ENCODE measurements at regions not wholly inside any gene's neighbourhood (a gene's known extent, or its start where the extent isn't known, plus 50 kb on each side); places are given as distances from the start of the nearest gene placed in this dataset.

- no peaks in the 10 kb centered on the region for H3K36me3 ChIP-seq (ENCODE audit: control insufficient read depth, insufficient read depth, low read length)
- no peaks in the 10 kb centered on the region for H3K4me1 ChIP-seq (ENCODE audit: control insufficient read depth, insufficient read depth, low read length)
- DNase-seq = no peak
- H3K27me3 ChIP-seq (ENCODE audit: control insufficient read depth, insufficient read depth, low read length) = peaks cover 20% of the 10 kb centered on the region
- no peaks in the 10 kb centered on the region for H3K9me3 ChIP-seq (ENCODE audit: control insufficient read depth, low read depth, low read length)
- no peak overlapping the region for H3K4me3 ChIP-seq (ENCODE audit: low read length)
- no peak overlapping the region for H3K27ac ChIP-seq (ENCODE audit: low read length)
- WGBS (ENCODE audit: insufficient coverage, low lambda C conversion rate) = no CpG with 5 or more reads among the region's 6 CpGs
These were observed 174.8 kb downstream of the BUD13 start for GRCh38 chr11:116598036-116598435.

- no peaks in the 10 kb centered on the region for H3K9me3 ChIP-seq (ENCODE audit: control insufficient read depth, low read depth, low read length)
- no CpG with 5 or more reads among the region's 12 CpGs for WGBS (ENCODE audit: insufficient coverage, low lambda C conversion rate)
- no peaks in the 10 kb centered on the region for H3K4me1 ChIP-seq (ENCODE audit: control insufficient read depth, insufficient read depth, low read length)
- no peak overlapping the region for H3K27ac ChIP-seq (ENCODE audit: low read length)
- no peak for DNase-seq
- no peaks in the 10 kb centered on the region for H3K36me3 ChIP-seq (ENCODE audit: control insufficient read depth, insufficient read depth, low read length)
- peaks cover 26% of the 10 kb centered on the region for H3K27me3 ChIP-seq (ENCODE audit: control insufficient read depth, insufficient read depth, low read length)
- no peak overlapping the region for H3K4me3 ChIP-seq (ENCODE audit: low read length)
These were observed 176.2 kb downstream of the BUD13 start for GRCh38 chr11:116596346-116597260.

- H3K36me3 ChIP-seq (ENCODE audit: control insufficient read depth, insufficient read depth, low read length) = no peaks in the 10 kb centered on the region
- H3K9me3 ChIP-seq (ENCODE audit: control insufficient read depth, low read depth, low read length) = no peaks in the 10 kb centered on the region
- no peak for DNase-seq
- peaks cover 34% of the 10 kb centered on the region for H3K27me3 ChIP-seq (ENCODE audit: control insufficient read depth, insufficient read depth, low read length)
- H3K4me1 ChIP-seq (ENCODE audit: control insufficient read depth, insufficient read depth, low read length) = no peaks in the 10 kb centered on the region
- no CpG with 5 or more reads among the region's 13 CpGs for WGBS (ENCODE audit: insufficient coverage, low lambda C conversion rate)
- no peak overlapping the region for H3K27ac ChIP-seq (ENCODE audit: low read length)
- no peak overlapping the region for H3K4me3 ChIP-seq (ENCODE audit: low read length)
These were observed 177.4 kb downstream of the BUD13 start for GRCh38 chr11:116595305-116595880.

- H3K27ac ChIP-seq (ENCODE audit: low read length) = no peak overlapping the region
- no CpG with 5 or more reads among the region's 10 CpGs for WGBS (ENCODE audit: insufficient coverage, low lambda C conversion rate)
- H3K36me3 ChIP-seq (ENCODE audit: control insufficient read depth, insufficient read depth, low read length) = no peaks in the 10 kb centered on the region
- peaks cover 18% of the 10 kb centered on the region for H3K27me3 ChIP-seq (ENCODE audit: control insufficient read depth, insufficient read depth, low read length)
- no peaks in the 10 kb centered on the region for H3K4me1 ChIP-seq (ENCODE audit: control insufficient read depth, insufficient read depth, low read length)
- no peaks in the 10 kb centered on the region for H3K9me3 ChIP-seq (ENCODE audit: control insufficient read depth, low read depth, low read length)
- no peak for DNase-seq
- H3K4me3 ChIP-seq (ENCODE audit: low read length) = no peak overlapping the region
These were observed 181.8 kb downstream of the BUD13 start for GRCh38 chr11:116590844-116591570.

- no peak overlapping the region for H3K27ac ChIP-seq (ENCODE audit: low read length)
- no peak overlapping the region for H3K4me3 ChIP-seq (ENCODE audit: low read length)
- no peaks in the 10 kb centered on the region for H3K9me3 ChIP-seq (ENCODE audit: control insufficient read depth, low read depth, low read length)
- DNase-seq = no peak
- H3K4me1 ChIP-seq (ENCODE audit: control insufficient read depth, insufficient read depth, low read length) = no peaks in the 10 kb centered on the region
- H3K36me3 ChIP-seq (ENCODE audit: control insufficient read depth, insufficient read depth, low read length) = no peaks in the 10 kb centered on the region
- peaks cover 25% of the 10 kb centered on the region for H3K27me3 ChIP-seq (ENCODE audit: control insufficient read depth, insufficient read depth, low read length)
- no CpG with 5 or more reads among the region's 5 CpGs for WGBS (ENCODE audit: insufficient coverage, low lambda C conversion rate)
These were observed 183.4 kb downstream of the BUD13 start for GRCh38 chr11:116589402-116589801.

- Histone ChIP-seq H3K27me3 (ENCODE audit: control insufficient read depth, insufficient read depth, low read length) (peaks cover 45% of the 10 kb centered on the region), H3K27ac (ENCODE audit: low read length) (no peak overlapping the region), H3K4me3 (ENCODE audit: low read length) (no peak overlapping the region), H3K9me3 (ENCODE audit: control insufficient read depth, low read depth, low read length) (no peaks in the 10 kb centered on the region), H3K36me3 (ENCODE audit: control insufficient read depth, insufficient read depth, low read length) (no peaks in the 10 kb centered on the region), H3K4me1 (ENCODE audit: control insufficient read depth, insufficient read depth, low read length) (no peaks in the 10 kb centered on the region)
- DNase-seq = no peak
- WGBS (ENCODE audit: insufficient coverage, low lambda C conversion rate) = no CpG with 5 or more reads among the region's 6 CpGs
These were observed 186.4 kb downstream of the BUD13 start for GRCh38 chr11:116586392-116586791.

- Histone ChIP-seq H3K4me1 (ENCODE audit: control insufficient read depth, insufficient read depth, low read length) (peaks cover 6% of the 10 kb centered on the region), H3K27ac (ENCODE audit: low read length) (no peak overlapping the region), H3K36me3 (ENCODE audit: control insufficient read depth, insufficient read depth, low read length) (no peaks in the 10 kb centered on the region), H3K4me3 (ENCODE audit: low read length) (no peak overlapping the region), H3K9me3 (ENCODE audit: control insufficient read depth, low read depth, low read length) (peaks cover 6% of the 10 kb centered on the region), H3K27me3 (ENCODE audit: control insufficient read depth, insufficient read depth, low read length) (peaks cover 77% of the 10 kb centered on the region)
- no CpG with 5 or more reads among the region's 8 CpGs for WGBS (ENCODE audit: insufficient coverage, low lambda C conversion rate)
- no peak for DNase-seq
These were observed 190.2 kb downstream of the BUD13 start for GRCh38 chr11:116582571-116582970.

GRCh38 chr11:116581349-116581748, 191.4 kb downstream of the BUD13 start:
- peaks cover 6% of the 10 kb centered on the region for H3K4me1 ChIP-seq (ENCODE audit: control insufficient read depth, insufficient read depth, low read length)
- H3K9me3 ChIP-seq (ENCODE audit: control insufficient read depth, low read depth, low read length) = peaks cover 6% of the 10 kb centered on the region
- H3K4me3 ChIP-seq (ENCODE audit: low read length) = no peak overlapping the region
- no peak for DNase-seq
- 20% methylated on average over 1 of the region's 13 CpGs for WGBS (ENCODE audit: insufficient coverage, low lambda C conversion rate)
- H3K36me3 ChIP-seq (ENCODE audit: control insufficient read depth, insufficient read depth, low read length) = no peaks in the 10 kb centered on the region
- no peak overlapping the region for H3K27ac ChIP-seq (ENCODE audit: low read length)
- H3K27me3 ChIP-seq (ENCODE audit: control insufficient read depth, insufficient read depth, low read length) = peaks cover 89% of the 10 kb centered on the region

- no CpG with 5 or more reads among the region's 38 CpGs for WGBS (ENCODE audit: insufficient coverage, low lambda C conversion rate)
- Histone ChIP-seq H3K36me3 (ENCODE audit: control insufficient read depth, insufficient read depth, low read length) (no peaks in the 10 kb centered on the region), H3K27ac (ENCODE audit: low read length) (no peak overlapping the region), H3K4me1 (ENCODE audit: control insufficient read depth, insufficient read depth, low read length) (peaks cover 6% of the 10 kb centered on the region), H3K27me3 (ENCODE audit: control insufficient read depth, insufficient read depth, low read length) (peaks cover 91% of the 10 kb centered on the region), H3K4me3 (ENCODE audit: low read length) (no peak overlapping the region), H3K9me3 (ENCODE audit: control insufficient read depth, low read depth, low read length) (peaks cover 6% of the 10 kb centered on the region)
- no peak for DNase-seq
These were observed 192.0 kb downstream of the BUD13 start for GRCh38 chr11:116580799-116581198.

- Histone ChIP-seq H3K4me1 (ENCODE audit: control insufficient read depth, insufficient read depth, low read length) (peaks cover 6% of the 10 kb centered on the region), H3K4me3 (ENCODE audit: low read length) (no peak overlapping the region), H3K36me3 (ENCODE audit: control insufficient read depth, insufficient read depth, low read length) (no peaks in the 10 kb centered on the region), H3K9me3 (ENCODE audit: control insufficient read depth, low read depth, low read length) (peaks cover 6% of the 10 kb centered on the region), H3K27ac (ENCODE audit: low read length) (no peak overlapping the region), H3K27me3 (ENCODE audit: control insufficient read depth, insufficient read depth, low read length) (peaks cover 87% of the 10 kb centered on the region)
- no CpG with 5 or more reads among the region's 76 CpGs for WGBS (ENCODE audit: insufficient coverage, low lambda C conversion rate)
- peak in 1 of 2 donors; percentile 30 for DNase-seq
These were observed 192.7 kb downstream of the BUD13 start for GRCh38 chr11:116579857-116580727.

Data from large intestine (tissue), 3 donors.